Panc1 (cell line): ENCODE measurements at regions not wholly inside any gene's neighbourhood (a gene's known extent, or its start where the extent isn't known, plus 50 kb on each side); places are given as distances from the start of the nearest gene placed in this dataset.

Experiments used
- ATAC-seq: fragments of 200-7000 bp; cut with Tn5 transposase; 2 replicates; pipeline ENCODE4 v1.9.1; 2020; ENCODE audit warnings: mild to moderate bottlenecking, moderate library complexity
- BruUV-seq: library from RNA; stranded (reverse); fragments of 400-500 nt; replicated peaks from 2 replicates; lab custom pipeline; 2021; lab: Mats Ljungman, UMichigan
- CTCF ChIA-PET: fragments of 300-600 bp; sonication (Branson Sonifier 250); formaldehyde crosslinking; loops from one replicate; lab custom pipeline; 2022; ENCODE audit warnings: antibody characterized with exemption; lab: Charles Lee
- POLR2A ChIA-PET: fragments of 300-600 bp; sonication (Branson Sonifier 250); formaldehyde crosslinking; loops from one replicate; lab custom pipeline; 2022; ENCODE audit warnings: antibody characterized with exemption; lab: Charles Lee
- DNase-seq: peaks from one replicate; pipeline ENCODE4 v3.0.0-alpha.2; 2010; ENCODE audit warnings: low read depth, low spot score
- H3K27ac ChIP-seq: 2 replicates; pipeline ENCODE4 v1.5.1; 2011; ENCODE audit warnings: mild to moderate bottlenecking, low read length, inconsistent platforms
- H3K27me3 ChIP-seq: fragments of 200-500 bp; sonication (Bioruptor generic); 2 replicates; pipeline ENCODE4 v1.6.0; 2014; ENCODE audit warnings: low read length, inconsistent platforms; ENCODE audit not compliant: control insufficient read depth, insufficient read depth
- H3K36me3 ChIP-seq: fragments of 200-500 bp; sonication (Bioruptor generic); 2 replicates; pipeline ENCODE4 v1.5.1; 2014; ENCODE audit warnings: inconsistent platforms, mild to moderate bottlenecking, low read length, moderate library complexity; ENCODE audit not compliant: control insufficient read depth, insufficient read depth
- H3K4me1 ChIP-seq: 2 replicates; pipeline ENCODE4 v1.5.1; 2011; ENCODE audit warnings: inconsistent platforms, mild to moderate bottlenecking, low read length, moderate library complexity; ENCODE audit not compliant: control insufficient read depth, insufficient read depth
- H3K4me3 ChIP-seq, 2 experiments: 2 replicates each; pipeline ENCODE4 v1.5.1; 2011 to 2012; ENCODE audit warnings: low read depth in 2 of 2, low read length in 2 of 2, mild to moderate bottlenecking in 2 of 2, inconsistent platforms in 1 of 2, moderate library complexity in 1 of 2
- H3K9me3 ChIP-seq: fragments of 200-500 bp; sonication (Bioruptor generic); 2 replicates; pipeline ENCODE4 v1.5.1; 2014; ENCODE audit warnings: low read depth, mild to moderate bottlenecking, inconsistent platforms, low read length, moderate library complexity; ENCODE audit not compliant: control insufficient read depth, insufficient read depth
- CTCF ChIP-seq: fragments of 450-650 bp; IDR thresholded peaks from 2 replicates; pipeline ENCODE4 v1.5.1; 2017; ENCODE audit warnings: mild to moderate bottlenecking
- POLR2AphosphoS5 ChIP-seq: IDR thresholded peaks from 2 replicates; pipeline ENCODE4 v1.6.1; 2012; ENCODE audit warnings: mild to moderate bottlenecking, low read depth, low read length, moderate library complexity
- REST ChIP-seq, 2 experiments: IDR thresholded peaks; 2 replicates each; pipeline ENCODE4 v1.6.1; 2011 to 2012; ENCODE audit warnings: low read depth in 2 of 2, control low read depth in 1 of 2, low read length in 1 of 2, mild to moderate bottlenecking in 1 of 2, moderate library complexity in 1 of 2; ENCODE audit not compliant: insufficient read depth in 1 of 2
- SIN3A ChIP-seq: IDR thresholded peaks from 2 replicates; pipeline ENCODE4 v1.6.1; 2012; ENCODE audit warnings: low read depth, mild to moderate bottlenecking, low read length, moderate library complexity, borderline replicate concordance; ENCODE audit not compliant: insufficient read depth
- TCF7L2 ChIP-seq: IDR thresholded peaks from 2 replicates; pipeline ENCODE4 v1.6.1; 2011; ENCODE audit warnings: mild to moderate bottlenecking, low read depth, low read length, inconsistent platforms
- in situ Hi-C: cut with HindIII; loops from 2 replicates; pipeline ENCODE4 v1.10.0; 2016; ENCODE audit warnings: low sequenced_read_pairs, low pct_unique_long_range_greater_than_20kb
- intact Hi-C: fragments of 100-400 bp; cut with micrococcal nuclease; formaldehyde crosslinking; loops from one replicate; pipeline ENCODE4 v1.10.0; 2022; ENCODE audit not compliant: unreplicated experiment

- BruUV-seq = no TSS peak
- DNase-seq (no peak), ATAC-seq (no peak)
- in situ Hi-C loops = no loop called here
- Histone ChIP-seq H3K4me3 (no peak overlapping the region), H3K4me1 (no peaks in the 10 kb centered on the region), H3K9me3 (no peaks in the 10 kb centered on the region), H3K36me3 (no peaks in the 10 kb centered on the region), H3K27me3 (no peaks in the 10 kb centered on the region), H3K27ac (no peak overlapping the region)
- ChIA-PET POLR2A (no interaction called here), CTCF (no interaction called here)
- intact Hi-C loops = no loop called here
- no peak for TF ChIP-seq TCF7L2
- no peak for TF ChIP-seq REST (IDR thresholded peaks at IDR 0.05; ENCODE audit: insufficient read depth in 1 of 2, low read depth in 2 of 2, low read length in 1 of 2)
- TF ChIP-seq SIN3A = no peak
- no peak for TF ChIP-seq POLR2AphosphoS5
- TF ChIP-seq CTCF = no peak
Observed at GRCh38 chrX:4741024-4741423, 1027.6 kb upstream of the PRKX start.

- intact Hi-C loops = no loop called here
- DNase-seq (no peak), ATAC-seq (no peak)
- Histone ChIP-seq H3K9me3 (no peaks in the 10 kb centered on the region), H3K27ac (no peak overlapping the region), H3K4me1 (no peaks in the 10 kb centered on the region), H3K36me3 (no peaks in the 10 kb centered on the region), H3K27me3 (no peaks in the 10 kb centered on the region), H3K4me3 (no peak overlapping the region)
- CTCF ChIA-PET = no interaction called here
- POLR2A ChIA-PET = no interaction called here
- in situ Hi-C loops = no loop called here
- TF ChIP-seq TCF7L2 (no peak), REST (IDR thresholded peaks at IDR 0.05; ENCODE audit: insufficient read depth in 1 of 2, low read depth in 2 of 2, low read length in 1 of 2) (no peak), CTCF (no peak), POLR2AphosphoS5 (no peak), SIN3A (no peak)
- no TSS peak for BruUV-seq
Observed at GRCh38 chrX:4735299-4735698, 1021.9 kb upstream of the PRKX start.
